ENCODE measurements at regions not wholly inside any gene's neighbourhood (a gene's known extent, or its start where the extent isn't known, plus 50 kb on each side); places are given as distances from the start of the nearest gene placed in this dataset.

DNA sequence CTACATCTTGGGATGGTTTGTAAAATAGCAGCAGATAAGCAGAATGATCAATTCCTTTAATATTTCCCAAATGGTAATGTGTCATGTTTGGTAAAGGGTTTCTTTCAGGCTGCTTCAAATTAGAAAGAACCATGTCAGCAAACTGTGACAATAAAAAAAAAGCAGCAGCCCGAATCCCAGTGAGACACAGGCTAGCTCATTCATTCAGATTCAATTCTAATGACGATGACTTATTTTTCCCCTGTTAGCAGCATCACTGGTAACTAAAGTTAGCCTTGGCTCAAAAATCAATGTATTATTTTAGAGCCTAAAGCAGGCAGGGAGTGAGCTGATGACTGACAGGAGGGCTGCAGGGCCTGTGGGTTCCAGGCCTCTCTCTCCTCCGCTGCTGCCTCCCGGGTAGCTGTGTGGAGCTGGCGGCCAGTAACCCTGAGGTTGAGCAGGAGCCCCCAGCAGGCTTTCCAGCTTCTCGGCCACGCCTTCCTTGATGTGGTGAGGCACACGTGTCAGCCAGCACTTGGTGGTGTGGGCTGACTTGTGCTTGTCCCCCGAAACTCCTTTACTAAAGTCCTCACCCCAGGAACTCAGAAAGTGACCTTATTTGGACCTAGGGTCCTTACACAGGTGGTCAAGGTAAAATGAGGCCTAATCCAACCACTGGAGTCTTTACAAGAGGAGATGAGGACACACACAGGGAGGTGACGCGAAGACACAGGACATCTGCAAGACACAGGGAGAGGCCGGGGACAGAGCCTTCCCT is 120.5 kb upstream of the HS6ST1 start:
- DNase-seq: no peak

DNA sequence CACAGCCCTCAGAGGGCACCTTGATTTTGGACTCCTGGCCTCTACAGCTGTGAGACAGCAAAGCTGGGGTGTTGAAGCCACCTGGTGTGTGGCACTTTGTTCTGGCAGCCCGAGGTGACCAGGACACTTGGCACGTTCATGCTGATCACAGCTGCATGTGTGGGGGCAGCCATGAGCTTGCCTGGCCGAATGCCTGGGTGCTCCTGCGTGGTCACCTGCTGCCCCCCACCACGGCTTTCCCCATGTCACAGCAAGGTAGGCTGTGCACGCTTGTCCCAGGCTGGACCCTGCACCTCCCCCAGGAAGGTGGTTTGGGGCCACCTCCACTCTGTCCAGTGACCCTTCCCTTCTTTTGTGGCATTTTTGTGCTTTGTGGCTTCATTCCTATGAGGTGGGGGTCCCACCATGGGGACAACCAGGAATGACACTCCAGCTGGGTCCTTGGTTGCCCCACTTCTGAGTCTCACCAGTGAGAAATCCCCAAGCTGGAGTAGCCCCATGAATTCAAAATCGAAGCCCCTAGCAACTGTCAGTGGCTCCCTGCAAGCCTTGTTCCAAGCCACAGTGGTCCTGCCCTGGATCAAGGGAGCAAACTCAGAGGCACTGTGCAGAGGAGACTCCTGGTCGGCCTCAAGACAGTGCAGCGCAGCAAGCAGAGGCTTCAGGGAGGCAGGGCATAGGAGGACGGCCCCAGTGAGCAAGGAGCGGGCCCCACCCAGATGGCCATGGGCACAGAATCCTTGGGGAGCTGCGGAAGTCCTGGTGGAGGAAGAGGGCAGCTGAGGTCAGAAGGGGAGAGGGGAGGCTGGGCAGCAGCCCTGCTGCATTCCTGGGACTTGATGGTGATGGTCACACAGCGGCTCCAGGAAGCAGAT is 121.4 kb upstream of the HS6ST1 start:
- no peak for DNase-seq

DNA sequence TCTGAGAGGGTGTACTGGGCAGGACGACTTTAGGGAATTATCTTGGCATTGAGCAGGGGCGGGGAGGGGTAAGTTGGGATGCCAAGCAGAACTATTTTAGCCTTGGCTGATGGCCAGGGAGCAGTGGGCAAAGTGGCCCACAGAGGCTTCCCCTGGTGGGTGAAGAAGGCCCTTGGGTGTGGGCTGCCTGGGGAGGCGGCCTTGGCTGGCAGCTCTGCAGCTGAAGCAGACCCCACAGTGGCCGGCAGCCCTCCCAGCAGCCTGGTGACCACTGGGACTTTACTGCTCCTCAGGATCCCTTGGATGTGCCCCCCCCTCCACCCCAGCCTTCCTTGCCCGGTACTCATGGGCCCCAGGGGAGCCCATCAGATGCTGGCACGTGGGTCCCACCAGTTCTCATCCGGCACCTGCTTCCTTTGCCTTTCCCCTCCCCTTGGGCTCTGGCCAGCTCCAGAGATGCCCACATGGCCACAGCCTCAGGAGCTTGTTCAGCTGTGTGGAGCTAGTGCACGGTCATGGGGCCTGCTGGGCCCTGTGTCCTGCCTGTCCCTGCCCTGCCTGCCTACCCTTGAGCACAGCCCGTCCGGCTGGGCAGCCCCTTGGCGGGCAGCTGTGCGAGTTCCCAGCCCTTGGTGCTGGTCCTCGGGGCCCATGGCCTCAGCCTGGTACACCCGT is 122.1 kb upstream of the HS6ST1 start:
- DNase-seq: no peak

DNA sequence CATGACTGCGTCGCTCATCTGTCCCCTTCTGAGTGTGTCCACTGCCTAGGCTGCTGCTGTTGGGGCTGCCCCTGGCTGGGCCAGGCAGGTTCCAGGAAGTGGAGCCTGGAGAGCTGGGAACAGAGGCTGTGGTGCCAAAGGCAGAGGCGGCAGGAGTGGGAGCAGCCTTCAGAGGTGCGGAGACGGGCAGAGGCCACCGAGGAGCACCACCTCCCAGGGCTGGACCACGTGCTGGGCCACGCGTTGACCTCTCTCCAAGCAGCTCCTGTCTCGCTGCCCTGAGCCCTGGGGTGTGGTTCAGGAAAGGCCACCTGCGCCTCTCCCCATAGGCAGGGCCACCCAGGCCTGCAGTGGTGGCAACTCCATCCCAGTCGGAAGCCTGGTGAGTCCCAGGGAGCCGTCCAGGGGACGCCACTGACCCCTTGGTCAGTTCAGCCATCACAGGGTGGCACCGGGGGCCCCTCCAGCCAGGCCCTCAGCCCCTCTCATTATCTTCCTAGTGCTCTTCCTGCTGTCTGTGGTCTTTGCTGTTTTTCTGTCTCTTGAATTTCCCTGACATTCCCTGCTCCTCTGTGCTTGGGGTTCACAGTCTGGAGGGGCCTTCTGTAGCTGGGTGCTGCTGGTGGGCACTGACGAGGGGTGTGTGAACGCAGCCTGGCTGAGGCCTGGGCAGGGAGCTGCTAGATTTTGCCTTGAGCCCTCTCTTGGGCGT is 122.8 kb upstream of the HS6ST1 start:
- DNase-seq: no peak

DNA sequence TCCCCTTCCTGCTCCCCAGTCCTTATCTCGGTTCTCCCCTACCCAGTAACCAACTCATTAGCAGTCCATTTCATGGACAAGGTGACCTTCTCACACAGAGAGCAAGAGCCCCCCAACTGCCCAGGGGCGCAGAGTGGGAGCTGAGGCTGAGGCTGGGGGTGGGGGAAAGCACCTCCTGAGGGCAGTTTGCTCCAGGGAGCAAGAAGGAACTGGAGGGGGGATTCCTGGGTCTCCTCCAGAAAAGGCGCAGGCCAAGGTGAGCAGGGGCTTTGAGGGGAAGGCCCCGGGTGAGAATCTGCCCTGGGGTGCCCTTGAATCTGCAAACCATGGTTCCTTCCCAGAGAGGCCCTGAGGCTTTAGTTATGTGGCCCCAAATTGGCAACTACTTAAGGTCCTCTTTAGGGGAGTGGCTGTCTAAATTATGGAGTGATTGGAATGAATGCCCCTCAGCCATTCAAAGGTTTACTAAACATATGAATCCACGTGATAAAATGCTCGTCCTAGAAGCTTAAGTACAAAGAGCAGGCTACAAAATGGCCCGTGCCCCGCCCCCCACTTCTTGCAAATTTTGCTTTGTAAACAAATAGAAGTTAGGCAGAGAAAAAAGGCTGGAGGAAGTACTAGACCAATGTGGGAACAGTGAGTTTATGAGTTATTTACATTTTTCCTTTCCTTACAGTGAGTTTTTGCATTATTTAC is 123.5 kb upstream of the HS6ST1 start:
- no peak for DNase-seq

DNA sequence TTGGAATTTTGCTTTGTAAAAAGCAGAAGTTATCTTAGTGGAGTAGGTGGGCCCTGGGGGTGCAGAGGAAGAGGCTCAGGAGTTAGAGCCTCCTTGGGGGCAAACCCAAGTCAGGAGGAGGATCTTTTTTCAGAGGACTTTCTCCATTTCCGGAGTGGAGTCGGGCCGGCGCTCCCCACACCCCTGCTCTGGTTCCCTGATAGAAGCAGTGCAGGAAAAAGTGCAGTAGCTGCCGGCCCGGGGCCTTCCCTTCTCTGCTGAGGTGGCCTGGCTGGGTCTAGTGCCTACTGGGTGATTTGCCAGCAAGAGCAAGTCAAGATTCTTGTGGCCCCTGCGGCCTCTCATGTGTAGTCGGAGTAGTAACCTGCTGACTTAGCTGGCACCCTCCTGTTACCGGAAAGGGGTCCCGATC is 124.2 kb upstream of the HS6ST1 start:
- peak; percentile 54 for DNase-seq

DNA sequence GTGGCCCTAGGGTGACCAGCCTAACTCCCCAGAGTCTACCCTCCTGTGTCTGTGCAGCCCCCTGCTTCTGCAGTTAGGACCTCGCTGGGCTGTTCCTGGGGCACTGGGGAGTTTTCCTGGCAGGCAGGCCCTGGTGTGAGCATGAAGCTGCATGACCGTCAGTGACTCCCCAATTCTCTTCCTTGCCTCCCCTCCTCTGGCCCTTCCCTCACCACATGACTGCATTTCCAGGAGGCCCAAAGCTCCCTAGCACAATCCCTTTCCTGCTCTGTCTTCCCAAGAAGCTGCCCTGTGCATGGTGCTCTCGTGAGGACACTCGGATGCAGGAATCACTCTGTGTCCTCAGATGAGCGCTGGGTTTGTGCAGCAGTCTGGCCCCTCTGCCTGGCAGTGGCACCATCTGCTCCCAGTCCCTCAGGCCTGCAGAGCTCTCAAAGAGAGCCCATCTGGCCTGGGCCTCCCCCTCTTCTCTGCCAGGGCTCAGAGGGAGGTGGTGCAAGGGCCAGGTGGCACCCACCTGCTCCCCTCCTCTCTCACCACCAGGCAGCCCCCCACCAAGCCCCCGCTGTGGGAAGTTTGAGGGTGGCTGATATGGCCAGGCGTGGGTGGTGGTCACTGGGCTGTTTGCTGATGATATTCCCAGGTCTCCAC is 125.6 kb upstream of the HS6ST1 start:
- DNase-seq: no peak

DNA sequence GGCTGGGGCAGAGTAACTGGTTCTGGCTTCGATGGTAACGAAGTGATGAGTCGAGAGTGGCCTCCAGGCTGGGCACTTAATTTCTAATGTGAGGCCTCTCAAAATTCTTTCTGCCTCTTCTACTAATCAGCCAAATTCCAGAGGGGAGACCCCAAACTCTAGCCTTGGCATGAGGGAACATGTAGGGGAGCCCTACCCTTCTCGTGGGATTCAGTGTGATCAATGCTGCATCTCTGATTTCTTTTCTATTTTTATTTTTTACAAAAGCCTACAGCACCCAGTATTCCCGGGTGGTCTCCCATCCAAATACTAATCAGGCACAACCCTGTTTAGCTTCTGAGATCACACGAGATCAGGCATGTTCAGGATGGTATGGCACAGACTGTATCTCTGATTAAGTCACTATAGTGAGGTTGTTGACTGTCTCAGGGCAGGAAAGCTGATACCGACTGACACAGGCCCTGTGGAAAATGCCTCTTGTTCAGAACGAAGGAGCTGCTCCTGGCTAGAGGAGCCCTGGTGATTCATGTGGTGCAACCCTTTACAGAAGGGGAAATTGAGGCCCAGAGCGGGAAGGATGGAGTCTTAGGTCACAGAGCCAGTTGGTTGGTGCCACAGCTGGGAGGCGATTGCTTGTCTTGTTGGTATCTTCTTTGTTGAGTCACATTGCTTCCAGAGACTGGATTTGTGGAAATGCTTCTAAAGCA is 126.3 kb upstream of the HS6ST1 start:
- DNase-seq: no peak

DNA sequence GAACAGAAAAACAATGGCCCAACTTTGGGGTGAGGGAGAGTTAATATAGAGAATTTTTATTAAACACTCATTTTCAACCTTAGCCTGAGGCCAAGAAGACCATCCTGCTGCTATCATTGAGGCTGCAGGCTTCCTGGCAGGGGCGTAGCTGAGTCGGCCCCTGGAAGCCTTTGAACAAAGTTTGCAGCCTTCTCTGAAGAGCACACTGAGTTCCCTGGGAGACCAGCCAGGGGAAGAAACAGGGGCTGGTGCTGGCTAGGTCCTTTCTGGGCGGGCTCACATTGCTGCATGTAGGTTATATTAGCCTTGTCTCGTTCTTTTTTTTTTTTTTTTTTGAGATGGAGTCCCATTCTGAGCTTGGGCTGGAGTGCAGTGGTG is 126.8 kb upstream of the HS6ST1 start:
- DNase-seq: no peak

DNA sequence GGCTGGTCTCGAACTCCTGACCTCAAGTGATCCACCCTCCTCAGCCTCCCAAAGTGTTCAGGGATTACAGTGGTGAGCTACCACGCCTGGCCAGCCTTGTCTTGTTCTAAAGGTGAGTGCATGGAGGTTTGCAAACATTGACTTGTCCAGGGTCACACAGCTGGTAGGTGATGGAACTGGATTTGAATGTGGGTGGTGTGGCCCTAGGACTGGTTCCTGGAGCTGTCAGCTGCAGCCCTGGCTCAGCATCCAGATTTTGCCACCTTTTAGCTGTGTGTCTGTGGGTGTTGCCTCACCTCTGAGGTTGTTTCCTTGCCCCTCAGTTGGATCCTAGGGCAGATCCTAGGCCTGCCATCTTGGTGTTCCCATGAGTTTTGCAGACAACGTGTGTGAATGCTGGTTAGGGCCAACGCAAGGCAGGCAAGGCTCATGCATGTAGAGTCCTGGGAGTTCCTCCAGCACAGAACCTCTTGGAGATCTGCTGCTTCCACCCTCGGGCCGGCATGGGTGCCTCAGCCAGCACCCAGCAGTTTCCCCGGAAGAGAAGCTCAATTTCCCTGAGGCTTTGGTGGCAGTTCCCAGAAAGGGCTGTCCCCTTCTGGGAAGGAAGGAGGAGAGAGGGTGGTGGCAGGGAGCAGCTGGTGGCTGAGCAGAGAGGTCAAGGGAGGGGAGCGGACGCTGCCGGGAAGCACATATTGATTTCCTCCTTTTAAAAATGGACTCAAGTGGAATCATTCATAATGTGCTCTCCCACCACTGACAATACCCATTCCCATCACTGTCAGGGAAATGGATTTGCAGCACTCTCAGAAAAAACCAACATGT is 127.6 kb upstream of the HS6ST1 start:
- DNase-seq: no peak

DNA sequence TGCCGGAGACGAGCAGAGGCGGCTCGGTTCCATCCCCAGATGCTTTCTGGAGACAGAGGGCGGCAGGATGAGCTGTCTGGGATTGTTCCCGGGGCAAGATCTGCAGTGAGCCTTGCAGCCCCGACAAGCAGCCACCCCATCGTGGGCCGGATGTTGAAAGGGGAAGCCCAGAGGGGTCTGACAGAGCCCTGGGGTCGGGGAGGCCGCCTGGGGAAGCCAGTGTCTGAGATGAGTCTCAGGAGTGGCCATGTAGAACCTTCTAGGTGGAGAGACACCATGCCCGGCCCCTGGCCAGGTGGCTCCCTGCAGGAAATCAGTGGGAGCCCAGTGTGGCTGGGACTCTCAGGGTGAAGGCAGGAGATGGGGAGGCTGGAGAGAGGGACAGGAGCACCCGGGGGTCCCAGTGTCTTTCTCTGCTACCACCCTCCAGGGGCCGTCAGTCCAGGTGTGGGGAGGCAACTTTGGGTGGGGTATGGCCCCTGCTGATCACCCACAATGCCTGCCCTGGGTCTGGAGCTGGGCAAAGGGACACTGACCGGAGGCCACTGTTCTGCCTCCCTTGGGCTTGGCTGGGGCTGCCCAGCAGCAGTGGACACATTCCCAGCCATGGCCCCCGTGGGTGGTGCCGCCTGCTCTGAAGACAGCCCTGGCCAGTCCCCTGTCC is 128.3 kb upstream of the HS6ST1 start:
- DNase-seq: no peak

DNA sequence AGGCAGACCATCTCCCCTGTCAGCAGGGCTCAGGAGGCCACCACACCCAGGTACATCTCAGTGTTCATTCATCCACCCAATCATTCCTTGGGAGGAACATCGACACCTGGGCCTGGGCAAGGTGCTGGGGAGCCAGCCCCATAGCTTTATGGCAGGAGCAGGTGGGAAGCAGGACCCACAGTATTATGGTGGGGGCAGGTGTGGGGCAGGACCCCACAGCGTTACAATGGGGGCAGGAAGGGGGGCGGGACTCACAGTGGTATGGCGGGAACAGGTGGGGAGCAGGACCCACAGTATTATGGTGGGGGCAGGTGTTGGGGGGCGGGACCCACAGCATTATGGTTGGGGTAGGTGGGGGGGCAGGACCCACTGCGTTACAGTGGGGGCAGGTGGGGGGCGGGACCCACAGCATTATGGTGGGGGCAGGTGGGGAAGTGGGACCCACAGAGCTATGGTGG is 128.9 kb upstream of the HS6ST1 start:
- DNase-seq: no peak

DNA sequence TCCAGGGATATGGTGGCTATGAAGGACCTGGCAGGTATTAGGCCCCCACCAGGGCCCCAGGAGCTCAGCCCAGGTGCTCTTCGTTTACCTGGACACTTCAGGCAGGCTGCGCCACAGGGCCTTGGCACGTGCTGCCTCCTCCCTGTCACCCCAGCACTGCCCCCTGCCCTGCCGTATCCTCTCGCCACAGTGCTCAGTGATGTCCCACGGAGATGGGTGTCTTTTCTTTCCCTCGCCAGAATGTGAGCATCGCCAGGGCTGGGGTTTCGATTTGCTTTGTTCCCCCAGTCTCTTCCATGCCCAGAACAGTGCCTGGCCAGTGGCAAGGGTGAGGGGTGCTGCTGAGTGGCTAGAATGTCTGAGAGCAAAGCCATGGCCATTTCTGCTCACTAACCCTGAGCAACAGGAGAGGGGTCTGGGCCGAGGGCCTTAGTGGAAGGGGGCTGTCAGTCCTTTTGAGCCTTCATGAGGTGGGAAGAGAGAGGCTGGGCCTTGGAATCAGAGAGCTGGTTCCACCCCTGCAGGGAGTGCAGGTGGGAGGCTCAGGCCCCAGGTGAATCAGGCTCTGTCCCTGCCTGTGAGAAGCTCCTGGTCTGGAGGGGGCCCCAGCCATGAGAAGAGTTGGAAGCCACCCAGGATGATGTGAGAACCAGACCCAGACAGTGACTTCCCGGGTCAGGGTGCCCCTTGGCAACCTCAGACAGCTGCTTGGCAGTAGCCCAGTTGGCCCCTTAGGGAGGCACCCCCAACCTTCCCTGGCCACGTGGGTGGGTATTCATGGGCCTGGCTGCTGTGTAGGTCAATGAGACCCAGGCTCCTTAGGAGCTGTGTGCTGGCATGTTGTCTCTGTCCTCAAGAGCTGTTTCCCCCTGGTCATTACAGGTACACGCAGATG is 129.9 kb upstream of the HS6ST1 start:
- DNase-seq: no peak

DNA sequence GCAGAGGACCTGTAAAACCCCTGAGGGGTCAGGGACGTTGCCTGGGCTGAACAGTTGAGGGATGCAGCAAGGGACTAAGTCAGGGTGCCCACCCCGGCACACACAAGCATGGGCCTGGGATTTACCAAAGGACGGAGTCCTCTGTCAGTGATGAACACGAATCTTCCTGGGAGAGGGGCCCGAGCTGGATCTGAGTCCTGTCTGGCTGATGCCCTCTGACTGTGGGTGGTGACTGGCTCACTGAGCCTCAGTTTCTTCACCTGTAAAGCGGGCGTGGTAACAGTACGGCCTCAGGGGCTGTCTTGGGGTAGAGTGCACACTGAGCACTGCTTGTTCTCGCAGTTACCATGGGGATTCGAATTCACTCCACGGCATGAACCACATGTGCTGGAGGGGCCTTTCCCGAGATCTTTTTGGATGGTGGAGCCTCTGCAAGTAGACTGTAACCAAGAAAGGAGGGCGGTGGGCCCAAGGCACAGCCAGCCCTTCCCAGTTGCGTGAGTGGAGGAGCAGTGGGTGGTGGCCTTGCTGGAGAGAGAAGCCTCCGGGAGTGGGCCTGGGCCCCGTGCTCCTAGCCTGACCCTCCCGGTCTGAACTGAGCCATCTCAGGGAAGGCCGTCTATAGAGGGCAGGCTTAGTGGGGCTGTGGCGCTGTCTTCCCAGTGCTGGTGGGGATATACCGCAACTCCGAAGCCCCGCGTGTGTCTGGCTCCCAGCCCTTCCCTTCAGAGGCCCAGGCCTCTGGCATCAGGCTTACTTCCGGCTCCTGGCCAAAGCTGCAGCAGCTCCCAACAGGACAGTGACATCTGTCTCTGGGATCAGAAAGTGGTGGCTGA is 130.8 kb upstream of the HS6ST1 start:
- no peak for DNase-seq

DNA sequence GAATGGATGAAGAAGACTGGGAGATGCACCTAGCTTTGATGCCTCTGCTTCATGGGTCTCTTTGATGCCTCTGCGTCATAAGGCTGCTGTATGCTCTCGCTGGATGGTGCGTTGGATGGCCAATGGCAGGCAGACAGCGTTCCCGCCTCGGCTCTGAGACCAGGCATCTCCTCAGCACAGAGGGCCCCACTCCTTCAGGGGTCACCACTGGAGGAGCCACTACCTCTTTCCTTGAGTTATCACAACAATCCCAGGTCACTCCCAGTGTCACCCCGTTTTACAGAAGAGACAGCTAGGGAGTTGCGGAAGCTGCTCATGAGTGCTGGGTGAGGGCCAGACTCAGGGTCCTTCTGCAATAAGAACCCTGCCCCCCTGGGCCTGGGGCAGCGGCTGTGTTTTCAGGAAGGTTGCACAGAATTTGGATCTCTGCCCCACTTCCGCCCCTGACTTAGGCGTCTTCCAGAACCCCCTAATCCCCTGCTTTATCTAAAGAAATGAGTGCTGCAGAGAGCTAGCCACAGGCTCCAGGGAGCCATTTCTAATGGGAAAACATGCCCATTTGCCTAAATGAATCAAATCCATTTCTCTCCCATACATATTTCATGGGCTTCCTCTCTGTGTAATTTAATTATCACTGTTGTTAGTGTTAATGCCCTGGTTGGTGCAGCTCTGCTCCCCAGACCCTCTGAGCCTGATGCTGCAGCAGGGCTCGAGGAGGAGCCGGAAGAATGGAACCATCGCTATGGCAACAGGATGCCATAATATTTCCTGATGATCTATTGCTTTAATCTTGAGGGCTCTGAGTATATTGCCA is 131.8 kb upstream of the HS6ST1 start:
- no peak for DNase-seq

Data from GDM1 (cell line).